Memory B cell (primary cell): ENCODE measurements at regions not wholly inside any gene's neighbourhood (a gene's known extent, or its start where the extent isn't known, plus 50 kb on each side); places are given as distances from the start of the nearest gene placed in this dataset.

Experiments
- ATAC-seq: fragments of 150-1000 bp; cut with Tn5 transposase; 2 replicates; pipeline ENCODE4 v1.10.0; 2021; ENCODE audit warnings: low read depth, mild to moderate bottlenecking, moderate library complexity
- DNase-seq, 2 donors: peaks; one replicate each; pipeline ENCODE4 v3.0.0; 2022; ENCODE audit warnings: low spot score in 2 of 2
- H3K27ac Mint-ChIP-seq: one replicate; pipeline ENCODE4 v1.8.0; 2022; ENCODE audit warnings: mild to moderate bottlenecking, moderate library complexity, mixed read lengths
- H3K27me3 Mint-ChIP-seq: one replicate; pipeline ENCODE4 v1.8.0; 2022; ENCODE audit warnings: mixed read lengths
- H3K36me3 Mint-ChIP-seq: one replicate; pipeline ENCODE4 v1.8.0; 2022; ENCODE audit warnings: mild to moderate bottlenecking, mixed read lengths
- H3K4me1 Mint-ChIP-seq: one replicate; pipeline ENCODE4 v1.8.0; 2022; ENCODE audit warnings: mixed read lengths
- H3K4me3 Mint-ChIP-seq: one replicate; pipeline ENCODE4 v1.8.0; 2022; ENCODE audit warnings: mild to moderate bottlenecking, moderate library complexity, mixed read lengths
- H3K9me3 Mint-ChIP-seq: one replicate; pipeline ENCODE4 v1.8.0; 2022; ENCODE audit warnings: mixed read lengths

DNA sequence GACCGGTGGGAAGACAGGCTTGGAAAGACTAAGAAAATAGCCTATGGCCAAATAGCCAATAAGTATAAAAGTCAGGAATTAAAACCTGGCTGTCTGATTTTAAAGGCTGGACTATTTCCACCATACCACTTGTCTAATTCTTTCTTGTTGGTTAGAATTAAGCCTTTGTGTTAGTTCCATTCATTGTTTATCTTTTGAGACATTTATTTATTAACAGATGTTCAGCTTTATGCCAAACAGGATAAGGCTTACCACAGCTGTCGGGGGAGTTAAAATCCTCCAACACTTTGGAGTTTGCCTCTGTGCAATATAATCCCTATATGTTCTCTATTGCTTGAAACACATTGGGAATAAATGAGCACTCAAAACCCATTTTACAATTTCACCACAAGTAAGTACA, 208.3 kb downstream of the TMEM200A start:
- H3K36me3 Mint-ChIP-seq, result no peaks in the 10 kb centered on the region
- no peak overlapping the region for H3K4me3 Mint-ChIP-seq
- H3K27me3 Mint-ChIP-seq, result no peaks in the 10 kb centered on the region
- no peak for ATAC-seq
- H3K9me3 Mint-ChIP-seq, result no peaks in the 10 kb centered on the region
- no peak overlapping the region for H3K27ac Mint-ChIP-seq
- peaks cover 11% of the 10 kb centered on the region for H3K4me1 Mint-ChIP-seq
- DNase-seq, result no peak

GRCh38 chr6:130575557-130575956, 209.7 kb downstream of the TMEM200A start:
- Mint-ChIP-seq H3K27me3 (no peaks in the 10 kb centered on the region), H3K36me3 (no peaks in the 10 kb centered on the region), H3K9me3 (no peaks in the 10 kb centered on the region), H3K4me1 (peaks cover 9% of the 10 kb centered on the region), H3K27ac (no peak overlapping the region), H3K4me3 (no peak overlapping the region)
- ATAC-seq (no peak), DNase-seq (no peak)

DNA sequence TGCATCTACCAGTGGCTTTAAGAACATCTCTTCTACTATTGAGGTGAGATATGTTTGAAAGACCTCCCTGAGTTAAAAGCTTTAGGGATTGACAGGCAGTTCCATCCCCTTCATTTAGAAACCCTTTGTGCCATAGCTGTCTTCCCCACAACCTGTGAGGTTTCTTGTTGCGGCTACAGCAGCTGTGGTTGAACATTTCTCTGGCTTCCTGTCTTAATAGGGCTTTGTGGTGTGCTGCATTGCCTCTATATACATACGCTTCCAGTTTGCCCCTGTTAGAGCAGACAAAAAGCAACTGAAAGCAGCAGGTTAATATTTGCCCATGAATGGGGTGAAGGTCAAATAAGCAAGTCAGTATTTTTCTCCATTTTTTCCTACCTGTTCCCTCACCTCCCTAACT, 210.2 kb downstream of the TMEM200A start:
- no peaks in the 10 kb centered on the region for H3K27me3 Mint-ChIP-seq
- H3K27ac Mint-ChIP-seq, result no peak overlapping the region
- no peak overlapping the region for H3K4me3 Mint-ChIP-seq
- peaks cover 9% of the 10 kb centered on the region for H3K4me1 Mint-ChIP-seq
- no peaks in the 10 kb centered on the region for H3K9me3 Mint-ChIP-seq
- H3K36me3 Mint-ChIP-seq, result no peaks in the 10 kb centered on the region
- peak; percentile 43 for ATAC-seq
- no peak for DNase-seq

DNA sequence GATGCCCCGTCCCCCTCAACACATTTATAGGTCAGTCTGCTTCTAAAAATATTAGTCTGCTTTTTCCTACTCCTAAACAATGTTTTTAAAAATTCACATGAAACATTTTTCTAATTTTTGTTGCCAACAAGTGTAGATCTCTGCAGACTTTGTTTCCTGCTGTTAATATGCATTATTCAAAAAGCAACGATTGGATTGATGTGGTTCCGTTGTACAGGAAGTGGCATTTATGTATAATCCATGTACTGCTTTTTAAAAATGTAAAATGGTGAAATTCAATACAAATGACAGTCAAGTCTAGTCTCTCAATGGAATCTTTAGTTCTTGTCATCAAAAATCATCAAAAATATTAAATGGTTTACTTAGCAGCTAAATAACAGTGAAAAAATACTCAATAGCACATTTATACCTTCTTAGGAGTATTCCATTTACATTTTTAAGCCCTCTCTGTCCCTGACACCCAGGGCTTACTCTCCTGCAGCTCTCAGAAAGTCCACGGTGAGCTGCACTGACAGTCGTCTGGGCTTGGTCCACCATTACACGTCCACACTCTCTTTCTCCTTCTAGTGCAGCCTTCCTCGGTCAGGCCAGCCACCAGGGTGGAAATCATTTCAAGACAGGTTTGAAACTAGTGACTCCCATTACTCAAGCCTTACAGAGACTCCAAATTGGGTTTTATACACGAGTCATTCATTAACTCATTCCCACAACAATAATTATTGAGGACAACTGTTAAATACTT, 211.5 kb downstream of the TMEM200A start:
- no peak overlapping the region for H3K27ac Mint-ChIP-seq
- ATAC-seq (no peak), DNase-seq (no peak)
- no peaks in the 10 kb centered on the region for H3K36me3 Mint-ChIP-seq
- no peak overlapping the region for H3K4me3 Mint-ChIP-seq
- H3K9me3 Mint-ChIP-seq, result no peaks in the 10 kb centered on the region
- peaks cover 1% of the 10 kb centered on the region for H3K27me3 Mint-ChIP-seq
- H3K4me1 Mint-ChIP-seq, result peaks cover 9% of the 10 kb centered on the region

GRCh38 chr6:130578713-130579112, 212.9 kb downstream of the TMEM200A start:
- DNase-seq (no peak), ATAC-seq (no peak)
- peaks cover 1% of the 10 kb centered on the region for H3K27me3 Mint-ChIP-seq
- H3K36me3 Mint-ChIP-seq, result no peaks in the 10 kb centered on the region
- H3K4me3 Mint-ChIP-seq, result no peak overlapping the region
- H3K27ac Mint-ChIP-seq, result no peak overlapping the region
- H3K9me3 Mint-ChIP-seq, result no peaks in the 10 kb centered on the region
- peaks cover 9% of the 10 kb centered on the region for H3K4me1 Mint-ChIP-seq

GRCh38 chr6:130583268-130583667, 217.5 kb downstream of the TMEM200A start:
- no peaks in the 10 kb centered on the region for H3K9me3 Mint-ChIP-seq
- H3K27me3 Mint-ChIP-seq, result peaks cover 5% of the 10 kb centered on the region
- ATAC-seq, result no peak
- H3K4me1 Mint-ChIP-seq, result peaks cover 3% of the 10 kb centered on the region
- H3K27ac Mint-ChIP-seq, result no peak overlapping the region
- DNase-seq, result no peak
- no peaks in the 10 kb centered on the region for H3K36me3 Mint-ChIP-seq
- no peak overlapping the region for H3K4me3 Mint-ChIP-seq

DNA sequence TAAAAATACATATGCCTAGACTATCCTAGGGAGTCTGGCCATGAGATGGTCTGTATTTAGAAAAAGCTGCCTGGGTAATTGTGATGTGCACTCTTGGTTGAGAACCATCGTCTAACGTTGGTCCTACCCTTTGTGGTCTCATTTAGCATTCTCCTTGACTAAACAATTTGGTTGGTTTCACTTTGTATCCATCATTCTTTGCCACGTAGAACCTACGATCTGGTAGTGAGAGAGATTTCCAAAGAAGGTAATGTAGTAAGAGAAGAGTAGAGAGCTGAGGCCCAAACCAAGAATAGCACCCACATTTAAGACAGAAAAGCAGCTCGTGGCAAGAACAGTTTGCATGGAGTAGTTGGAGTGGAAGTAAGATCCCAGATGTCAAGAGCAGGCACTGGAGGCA, 219.8 kb downstream of the TMEM200A start:
- ATAC-seq, result no peak
- Mint-ChIP-seq H3K4me1 (peaks cover 3% of the 10 kb centered on the region), H3K27ac (no peak overlapping the region), H3K27me3 (peaks cover 5% of the 10 kb centered on the region), H3K4me3 (no peak overlapping the region), H3K9me3 (no peaks in the 10 kb centered on the region), H3K36me3 (no peaks in the 10 kb centered on the region)
- no peak for DNase-seq

GRCh38 chr6:130587778-130588520, 222.1 kb downstream of the TMEM200A start:
- Mint-ChIP-seq H3K4me1 (peaks cover 3% of the 10 kb centered on the region), H3K27me3 (peaks cover 3% of the 10 kb centered on the region), H3K36me3 (no peaks in the 10 kb centered on the region), H3K27ac (no peak overlapping the region), H3K4me3 (no peak overlapping the region), H3K9me3 (peaks cover 4% of the 10 kb centered on the region)
- DNase-seq (no peak), ATAC-seq (no peak)

- Mint-ChIP-seq H3K27me3 (no peaks in the 10 kb centered on the region), H3K36me3 (no peaks in the 10 kb centered on the region), H3K4me3 (no peak overlapping the region), H3K4me1 (no peaks in the 10 kb centered on the region), H3K27ac (no peak overlapping the region), H3K9me3 (peaks cover 4% of the 10 kb centered on the region)
- ATAC-seq (no peak), DNase-seq (no peak)
Measured at GRCh38 chr6:130593200-130593599, 227.4 kb downstream of the TMEM200A start.

DNA sequence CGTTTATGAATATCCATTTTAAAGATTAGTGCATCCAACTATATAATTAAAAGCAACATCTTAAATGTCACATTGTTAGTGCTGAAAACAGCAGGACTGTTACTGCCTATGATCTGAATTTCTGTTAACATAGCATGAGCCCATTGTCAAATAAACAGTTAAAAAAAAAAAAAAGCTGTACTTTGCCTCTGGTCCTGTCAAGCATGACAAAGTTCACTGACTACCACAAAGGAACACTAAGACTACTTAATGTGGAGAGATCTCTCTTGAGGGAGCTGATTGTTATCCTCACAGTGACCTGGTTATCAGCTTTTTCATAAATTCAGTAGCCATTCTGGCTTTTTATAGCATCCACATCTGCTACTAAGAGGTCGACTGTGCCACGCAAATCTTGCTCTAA, 228.1 kb downstream of the TMEM200A start:
- H3K4me3 Mint-ChIP-seq, result no peak overlapping the region
- no peak for ATAC-seq

GRCh38 chr6:130598021-130598989, 228.9 kb upstream of the SMLR1 start:
- Mint-ChIP-seq H3K4me3 (no peak overlapping the region), H3K9me3 (no peaks in the 10 kb centered on the region), H3K27me3 (no peaks in the 10 kb centered on the region), H3K27ac (no peak overlapping the region), H3K36me3 (no peaks in the 10 kb centered on the region), H3K4me1 (no peaks in the 10 kb centered on the region)
- DNase-seq, result no peak
- no peak for ATAC-seq

More for the DNA sequence above, 228.1 kb downstream of the TMEM200A start:
- Mint-ChIP-seq H3K27ac (no peak overlapping the region), H3K27me3 (no peaks in the 10 kb centered on the region), H3K9me3 (peaks cover 4% of the 10 kb centered on the region), H3K36me3 (no peaks in the 10 kb centered on the region), H3K4me1 (no peaks in the 10 kb centered on the region)
- DNase-seq, result no peak

- Mint-ChIP-seq H3K36me3 (no peaks in the 10 kb centered on the region), H3K4me1 (peaks cover 6% of the 10 kb centered on the region), H3K4me3 (no peak overlapping the region), H3K9me3 (no peaks in the 10 kb centered on the region), H3K27ac (no peak overlapping the region), H3K27me3 (no peaks in the 10 kb centered on the region)
- ATAC-seq, result no peak
- DNase-seq, result no peak
Measured at GRCh38 chr6:130600880-130601341, 226.3 kb upstream of the SMLR1 start.

DNA sequence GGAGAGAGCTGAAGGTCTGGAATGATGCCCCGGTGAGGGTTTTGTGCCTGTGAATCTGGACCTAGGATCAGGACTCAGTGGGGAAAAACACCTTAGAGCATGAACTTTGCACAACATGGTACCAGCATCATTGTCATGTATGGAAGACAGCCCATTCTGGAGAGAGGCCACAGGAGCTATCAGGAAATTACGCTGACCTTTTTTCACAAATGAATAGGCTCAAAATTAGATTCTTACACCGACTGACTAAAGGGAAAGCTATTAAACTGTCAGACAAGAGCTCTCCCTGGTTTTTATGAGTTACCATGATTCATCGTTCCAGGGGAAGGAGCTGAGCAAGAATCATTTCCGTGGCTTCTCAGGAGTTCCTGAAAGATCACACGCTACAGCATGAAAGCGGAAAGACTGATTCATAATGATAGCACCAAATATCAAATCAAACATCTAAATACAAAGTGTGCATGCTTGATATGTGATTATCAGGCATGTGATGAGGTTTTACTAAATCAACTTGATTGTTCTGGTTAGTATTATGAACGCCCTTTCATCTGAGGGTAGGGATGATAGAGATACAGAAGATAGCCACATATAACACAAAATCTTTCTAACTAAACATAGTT, 224.9 kb upstream of the SMLR1 start:
- no peak overlapping the region for H3K4me3 Mint-ChIP-seq
- no peaks in the 10 kb centered on the region for H3K36me3 Mint-ChIP-seq
- H3K27me3 Mint-ChIP-seq, result no peaks in the 10 kb centered on the region
- no peaks in the 10 kb centered on the region for H3K9me3 Mint-ChIP-seq
- DNase-seq (no peak), ATAC-seq (no peak)
- H3K27ac Mint-ChIP-seq, result no peak overlapping the region
- H3K4me1 Mint-ChIP-seq, result peaks cover 6% of the 10 kb centered on the region
